ENCODE measurements at regions not wholly inside any gene's neighbourhood (a gene's known extent, or its start where the extent isn't known, plus 50 kb on each side); places are given as distances from the start of the nearest gene placed in this dataset.
"Not testable (repeated sequence)": the region's sequence is repeated elsewhere in the genome, so short reads cannot be mapped to it uniquely, and the experiment has no call there.

DNA sequence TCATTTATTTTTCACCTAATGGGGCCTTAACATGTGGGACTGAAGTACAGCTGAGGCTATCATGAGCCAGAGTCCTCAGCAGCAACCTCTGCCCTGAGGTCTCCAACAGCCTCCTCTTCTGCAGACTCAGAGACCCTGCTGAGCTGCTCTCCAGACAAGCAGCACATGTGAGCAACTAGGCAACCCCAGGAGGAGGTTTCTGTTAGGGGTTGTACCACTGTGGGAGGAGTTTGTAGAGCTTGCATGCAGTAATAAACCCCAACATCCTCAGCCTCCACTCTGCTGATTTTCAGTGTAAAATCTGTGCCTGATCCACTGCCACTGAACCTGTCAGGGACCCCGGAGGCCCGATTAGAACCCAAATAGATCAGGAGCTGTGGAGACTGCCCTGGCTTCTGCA, 530.0 kb downstream of the RPIA start:
- not testable (repeated sequence) for H3K4me1 Mint-ChIP-seq (ENCODE audit: low read depth); H3K9me3 Mint-ChIP-seq

DNA sequence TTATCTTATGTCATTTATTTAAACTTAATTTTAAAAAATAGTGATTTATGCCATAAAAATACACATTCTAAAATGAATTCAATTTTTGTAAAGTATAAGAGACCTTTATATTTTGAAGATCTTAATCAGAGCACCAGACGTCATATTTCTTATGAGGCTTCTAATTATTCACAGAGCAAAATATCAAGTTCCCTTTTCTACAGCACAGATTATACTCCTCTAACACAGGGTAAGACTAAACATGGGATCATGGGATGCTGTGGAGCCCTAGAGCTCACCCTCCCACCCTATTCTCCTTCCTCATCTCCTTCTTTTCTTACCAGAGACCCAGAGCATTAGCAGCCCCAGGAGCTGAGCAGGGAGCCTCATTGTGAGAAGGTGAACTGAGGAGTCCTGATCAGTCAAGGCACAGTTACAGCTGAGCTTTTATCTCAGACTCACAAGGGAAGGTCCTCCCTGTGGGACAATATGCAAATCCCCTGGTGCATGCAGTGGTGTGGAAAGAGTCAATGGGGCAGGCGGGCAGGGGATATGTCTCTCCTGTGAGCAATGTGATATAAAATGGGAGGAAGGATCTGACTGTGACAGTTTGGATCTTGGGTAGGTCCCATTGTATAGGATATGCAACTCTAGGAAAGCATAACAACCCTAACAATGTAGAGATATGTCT, 530.7 kb downstream of the RPIA start:
- not testable (repeated sequence) for H3K9me3 Mint-ChIP-seq; H3K4me1 Mint-ChIP-seq (ENCODE audit: low read depth); H3K27ac Mint-ChIP-seq; DNase-seq; H3K4me3 Mint-ChIP-seq; H3K27me3 Mint-ChIP-seq (ENCODE audit: insufficient read depth); H3K36me3 Mint-ChIP-seq (ENCODE audit: low read depth)

More for the DNA sequence above, 530.0 kb downstream of the RPIA start:
- not testable (repeated sequence) for H3K36me3 Mint-ChIP-seq (ENCODE audit: low read depth); H3K27me3 Mint-ChIP-seq (ENCODE audit: insufficient read depth); H3K27ac Mint-ChIP-seq; H3K4me3 Mint-ChIP-seq; DNase-seq

DNA sequence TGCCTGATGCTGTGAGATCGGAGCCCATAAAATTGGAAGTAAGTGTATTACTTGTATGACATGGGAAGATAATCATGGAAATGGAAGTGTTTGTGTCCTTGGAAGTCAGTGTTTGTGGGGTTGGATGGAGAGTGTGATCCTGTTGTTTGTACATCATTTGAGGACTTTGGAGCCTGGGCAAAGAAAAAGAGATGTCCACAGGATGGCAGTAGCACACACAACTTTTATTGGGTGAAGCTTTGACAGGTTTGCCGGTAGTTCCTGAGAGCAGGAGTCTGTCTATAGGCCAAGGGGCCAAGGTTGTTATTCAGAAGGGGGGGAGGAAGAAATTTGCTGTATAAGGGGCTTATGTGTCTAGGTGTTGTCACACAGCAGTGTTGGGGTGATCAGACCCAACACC, 533.3 kb downstream of the RPIA start:
- not testable (repeated sequence) for H3K36me3 Mint-ChIP-seq (ENCODE audit: low read depth); H3K27me3 Mint-ChIP-seq (ENCODE audit: insufficient read depth); DNase-seq; H3K9me3 Mint-ChIP-seq; H3K27ac Mint-ChIP-seq; H3K4me1 Mint-ChIP-seq (ENCODE audit: low read depth); H3K4me3 Mint-ChIP-seq

DNA sequence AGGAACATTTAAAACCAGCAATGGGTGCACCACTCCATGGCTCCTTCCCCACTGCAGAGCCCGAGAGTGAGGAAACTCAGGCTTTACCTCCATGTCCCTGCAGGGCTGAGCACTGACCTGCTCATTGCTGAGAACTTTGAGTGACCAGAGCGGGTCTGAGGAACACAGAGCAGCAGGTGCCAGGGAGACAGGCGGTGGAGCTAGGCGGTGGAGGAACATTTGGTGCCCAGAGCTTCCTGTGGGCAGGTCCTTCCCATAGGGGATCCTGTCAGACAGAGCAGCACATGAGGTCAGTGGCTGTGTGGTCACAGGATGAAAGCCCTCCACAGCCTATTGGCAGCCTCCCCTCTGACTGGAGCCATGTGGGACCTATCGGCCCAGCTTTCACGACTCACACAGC, 538.5 kb downstream of the RPIA start:
- H3K9me3 Mint-ChIP-seq; H3K4me1 Mint-ChIP-seq (ENCODE audit: low read depth); H3K27ac Mint-ChIP-seq; H3K4me3 Mint-ChIP-seq; DNase-seq; H3K36me3 Mint-ChIP-seq (ENCODE audit: low read depth); H3K27me3 Mint-ChIP-seq (ENCODE audit: insufficient read depth): not testable (repeated sequence)

DNA sequence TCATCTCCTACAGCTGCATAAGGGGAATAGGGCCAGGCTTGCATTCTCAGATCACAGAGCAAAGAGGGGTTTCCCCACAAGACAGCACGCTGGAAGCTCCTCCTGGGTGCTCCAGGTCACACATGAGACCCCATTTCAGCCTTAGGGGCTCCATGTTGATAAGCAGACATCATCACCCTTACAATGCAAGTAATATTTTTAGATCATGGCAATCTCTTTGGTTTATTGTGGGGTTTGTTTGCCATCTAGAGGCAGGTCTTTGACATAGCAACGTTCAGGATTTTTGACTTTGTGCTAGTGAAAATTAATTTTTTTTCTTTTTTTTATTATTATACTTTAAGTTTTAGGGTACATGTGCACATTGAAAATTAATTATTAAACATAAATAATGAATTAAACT, 539.8 kb downstream of the RPIA start:
- H3K27me3 Mint-ChIP-seq (ENCODE audit: insufficient read depth); H3K4me1 Mint-ChIP-seq (ENCODE audit: low read depth); DNase-seq; H3K4me3 Mint-ChIP-seq; H3K36me3 Mint-ChIP-seq (ENCODE audit: low read depth); H3K9me3 Mint-ChIP-seq; H3K27ac Mint-ChIP-seq: not testable (repeated sequence)
- TF ChIP-seq, protein P1, sequence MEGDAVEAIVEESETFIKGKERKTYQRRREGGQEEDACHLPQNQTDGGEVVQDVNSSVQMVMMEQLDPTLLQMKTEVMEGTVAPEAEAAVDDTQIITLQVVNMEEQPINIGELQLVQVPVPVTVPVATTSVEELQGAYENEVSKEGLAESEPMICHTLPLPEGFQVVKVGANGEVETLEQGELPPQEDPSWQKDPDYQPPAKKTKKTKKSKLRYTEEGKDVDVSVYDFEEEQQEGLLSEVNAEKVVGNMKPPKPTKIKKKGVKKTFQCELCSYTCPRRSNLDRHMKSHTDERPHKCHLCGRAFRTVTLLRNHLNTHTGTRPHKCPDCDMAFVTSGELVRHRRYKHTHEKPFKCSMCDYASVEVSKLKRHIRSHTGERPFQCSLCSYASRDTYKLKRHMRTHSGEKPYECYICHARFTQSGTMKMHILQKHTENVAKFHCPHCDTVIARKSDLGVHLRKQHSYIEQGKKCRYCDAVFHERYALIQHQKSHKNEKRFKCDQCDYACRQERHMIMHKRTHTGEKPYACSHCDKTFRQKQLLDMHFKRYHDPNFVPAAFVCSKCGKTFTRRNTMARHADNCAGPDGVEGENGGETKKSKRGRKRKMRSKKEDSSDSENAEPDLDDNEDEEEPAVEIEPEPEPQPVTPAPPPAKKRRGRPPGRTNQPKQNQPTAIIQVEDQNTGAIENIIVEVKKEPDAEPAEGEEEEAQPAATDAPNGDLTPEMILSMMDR (IDR thresholded peaks at IDR 0.05), result peak; percentile 20; the same call in 1 of the 2 replicates

DNA sequence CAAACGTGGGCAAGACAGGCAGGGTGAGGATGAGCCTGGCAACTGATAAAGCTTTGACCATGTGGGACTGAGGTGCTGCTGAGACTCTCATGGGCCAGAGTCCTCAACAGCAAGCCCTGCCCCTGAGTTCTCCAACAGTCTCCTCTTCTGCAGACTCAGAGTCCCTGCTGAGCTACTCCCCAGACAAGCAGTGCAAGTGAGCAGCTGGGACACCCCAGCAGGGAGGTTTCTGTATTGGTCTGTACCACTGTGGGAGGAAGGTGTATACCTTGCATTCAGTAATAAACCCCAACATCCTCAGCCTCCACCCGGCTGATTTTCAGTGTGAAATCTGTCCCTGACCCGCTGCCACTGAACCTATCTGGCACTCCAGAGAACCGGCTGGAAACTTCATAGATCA, 542.5 kb downstream of the RPIA start:
- H3K27ac Mint-ChIP-seq; H3K4me3 Mint-ChIP-seq; H3K36me3 Mint-ChIP-seq (ENCODE audit: low read depth); H3K9me3 Mint-ChIP-seq; H3K27me3 Mint-ChIP-seq (ENCODE audit: insufficient read depth); DNase-seq; H3K4me1 Mint-ChIP-seq (ENCODE audit: low read depth): not testable (repeated sequence)

DNA sequence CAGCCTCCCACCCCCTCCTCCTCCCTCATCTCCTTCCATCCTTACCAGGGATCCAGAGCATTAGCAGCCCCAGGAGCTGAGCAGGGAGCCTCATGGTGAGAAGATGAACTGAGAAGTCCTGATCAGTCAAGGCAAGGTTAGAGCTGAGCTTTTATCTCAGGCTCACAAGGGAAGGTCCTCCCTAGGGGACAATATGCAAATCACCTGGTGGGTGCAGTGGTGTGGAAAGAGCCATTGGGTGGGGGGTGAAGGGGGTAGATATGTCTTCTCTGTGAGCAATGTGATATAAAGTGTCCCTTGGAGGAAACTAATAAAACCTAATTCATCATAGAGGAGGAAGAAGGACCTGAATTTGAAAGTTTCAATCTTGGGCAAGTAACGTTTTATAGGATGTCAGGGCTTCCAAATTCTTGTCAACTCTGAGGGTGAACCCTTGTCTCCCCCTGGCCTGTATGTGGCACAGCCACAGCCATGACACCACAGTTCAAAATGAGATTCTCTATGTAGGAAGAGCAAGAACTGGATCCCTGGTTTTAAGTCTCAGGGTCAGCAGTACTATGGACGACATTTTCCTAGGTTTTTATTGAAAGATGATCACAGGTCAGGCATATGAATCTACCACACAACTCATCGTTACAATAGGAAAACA, 543.5 kb downstream of the RPIA start:
- not testable (repeated sequence) for H3K36me3 Mint-ChIP-seq (ENCODE audit: low read depth); H3K27me3 Mint-ChIP-seq (ENCODE audit: insufficient read depth); H3K4me3 Mint-ChIP-seq; DNase-seq; H3K9me3 Mint-ChIP-seq; H3K27ac Mint-ChIP-seq; H3K4me1 Mint-ChIP-seq (ENCODE audit: low read depth)

DNA sequence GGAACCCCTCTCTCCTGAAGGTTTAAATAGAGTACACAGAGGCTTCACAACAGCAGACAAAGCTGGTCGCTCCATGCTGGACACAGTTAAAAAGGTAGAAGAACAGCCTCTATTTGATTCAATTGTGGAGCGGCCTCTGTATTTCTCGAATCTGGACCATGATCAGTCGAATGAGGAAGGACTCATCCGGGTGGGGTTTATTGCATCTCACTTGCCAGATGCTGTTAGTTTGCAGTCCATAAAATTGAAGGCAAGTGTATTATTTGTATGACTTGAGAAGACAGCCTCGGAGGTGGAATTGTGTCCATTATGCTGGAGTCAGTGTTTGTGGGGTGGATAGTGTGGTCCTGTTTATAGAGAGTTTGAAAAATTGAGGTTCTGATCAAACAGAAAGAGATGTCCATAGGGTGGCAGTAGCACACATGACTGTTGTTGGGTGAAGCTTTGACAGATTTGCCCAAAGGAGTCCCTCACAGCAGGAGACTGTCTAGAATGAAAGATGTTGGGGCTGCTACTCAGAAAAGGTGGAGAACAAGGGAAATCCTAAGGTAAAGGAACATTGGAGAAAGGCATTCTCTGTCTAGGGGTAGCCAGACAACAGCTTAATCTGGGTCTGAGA, 545.5 kb downstream of the RPIA start:
- not testable (repeated sequence) for H3K27me3 Mint-ChIP-seq (ENCODE audit: insufficient read depth); H3K27ac Mint-ChIP-seq

DNA sequence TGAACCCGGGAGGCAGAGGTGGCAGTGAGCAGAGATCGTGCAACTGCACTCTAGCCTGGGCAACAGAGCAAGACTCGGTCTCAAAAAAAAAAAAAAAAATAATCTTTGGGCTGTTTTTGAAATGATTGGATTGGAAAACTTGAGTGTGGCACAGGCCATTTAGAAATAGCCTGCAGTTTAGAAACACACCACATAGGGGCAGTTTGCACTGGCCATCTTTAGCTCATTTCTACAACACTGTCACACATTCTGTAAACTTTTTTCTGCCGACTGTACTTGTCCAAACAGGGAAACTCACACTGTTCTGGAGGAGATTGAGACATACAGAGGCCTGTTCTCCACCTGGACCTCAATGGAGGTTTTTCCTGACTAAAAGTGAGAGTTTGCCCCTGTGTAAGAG, 546.3 kb downstream of the RPIA start:
- not testable (repeated sequence) for H3K4me3 Mint-ChIP-seq; H3K9me3 Mint-ChIP-seq; H3K27ac Mint-ChIP-seq; DNase-seq; H3K27me3 Mint-ChIP-seq (ENCODE audit: insufficient read depth); H3K4me1 Mint-ChIP-seq (ENCODE audit: low read depth); H3K36me3 Mint-ChIP-seq (ENCODE audit: low read depth)

More for the DNA sequence above, 545.5 kb downstream of the RPIA start:
- not testable (repeated sequence) for H3K36me3 Mint-ChIP-seq (ENCODE audit: low read depth); H3K4me3 Mint-ChIP-seq; DNase-seq; H3K9me3 Mint-ChIP-seq; H3K4me1 Mint-ChIP-seq (ENCODE audit: low read depth)

All from HFFc6 (cell line).